ENCODE measurements at regions not wholly inside any gene's neighbourhood (a gene's known extent, or its start where the extent isn't known, plus 50 kb on each side); places are given as distances from the start of the nearest gene placed in this dataset.
"Not testable (repeated sequence)": the region's sequence is repeated elsewhere in the genome, so short reads cannot be mapped to it uniquely, and the experiment has no call there.

DNA sequence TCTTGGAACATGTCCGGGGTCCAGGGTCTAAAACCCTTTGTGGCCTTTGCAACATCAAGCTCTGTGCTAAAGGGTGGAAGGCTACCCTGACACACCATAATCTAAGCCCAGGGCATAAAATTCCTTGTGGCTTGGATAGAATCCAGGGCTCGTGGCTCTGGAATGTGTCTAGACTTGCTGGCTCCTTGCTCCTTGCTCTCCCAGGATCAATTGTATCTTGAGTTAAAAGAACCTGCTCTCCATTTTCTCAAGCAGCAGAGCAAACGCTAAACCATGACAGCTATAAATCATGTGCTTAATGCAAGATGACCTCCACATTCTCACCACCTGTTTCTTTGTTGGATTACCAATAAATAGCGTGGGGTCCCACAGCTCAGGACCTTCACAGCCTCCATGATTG is 1140.9 kb upstream of the TMPRSS15 start:
- DNase-seq: not testable (repeated sequence)

GRCh38 chr21:19547951-19548840 is 1144.6 kb upstream of the TMPRSS15 start:
- DNase-seq: no peak

DNA sequence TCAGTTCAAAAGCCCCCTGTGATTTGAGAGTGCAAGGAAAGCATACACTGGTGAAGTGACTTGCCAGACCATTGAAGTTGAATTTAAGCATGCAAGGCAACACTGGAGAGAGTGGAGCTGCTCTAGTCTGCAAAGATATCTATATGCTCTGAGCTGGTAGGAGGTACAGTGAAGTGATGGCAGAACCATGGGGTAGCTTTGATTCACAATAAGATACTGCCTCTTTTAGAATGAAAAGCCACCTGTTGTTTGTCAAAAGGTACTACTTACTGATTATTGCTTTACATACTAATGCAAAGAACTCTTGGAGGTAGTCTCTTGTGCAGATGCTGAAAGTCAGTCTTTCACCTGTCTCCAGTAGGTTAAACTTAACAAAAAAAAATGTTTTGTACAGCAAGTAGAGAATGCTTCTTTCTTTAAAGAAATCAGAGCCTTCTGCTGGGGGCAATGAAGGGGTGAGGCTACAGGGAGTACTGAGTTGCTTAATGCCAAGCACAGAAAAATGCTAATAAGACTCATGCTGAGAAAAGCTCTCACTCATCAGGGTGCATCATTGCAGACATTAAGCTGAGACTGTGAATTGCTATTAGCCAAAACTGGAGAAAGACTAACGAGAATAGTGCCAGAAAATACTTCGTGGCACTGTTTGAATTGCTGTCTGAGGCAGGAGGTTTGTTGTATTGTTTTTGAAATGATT is 1150.5 kb upstream of the TMPRSS15 start:
- DNase-seq: no peak

DNA sequence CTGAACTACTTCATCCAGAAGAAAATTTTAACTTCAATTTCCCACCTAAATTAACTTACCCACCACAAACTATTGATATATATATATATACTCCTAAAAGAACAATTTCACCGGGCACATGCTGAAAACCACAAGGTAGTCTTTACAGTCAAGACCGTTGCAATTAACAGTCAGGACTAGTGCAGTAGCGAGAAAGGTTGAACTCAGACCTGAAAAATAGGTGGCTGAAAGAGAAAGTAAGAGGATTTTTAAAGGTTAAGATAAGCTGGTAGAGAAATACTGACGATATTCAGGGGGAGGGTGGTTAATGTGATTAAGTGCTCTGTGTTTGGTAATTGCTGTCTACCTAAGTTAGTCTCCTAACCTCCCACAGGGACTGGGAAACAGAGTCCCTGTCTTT is 1153.5 kb upstream of the TMPRSS15 start:
- no peak for DNase-seq

- DNase-seq: no peak
Measured at GRCh38 chr21:19557488-19557887, 1153.9 kb upstream of the TMPRSS15 start.

- DNase-seq: no peak
Measured at GRCh38 chr21:19565587-19565986, 1162.0 kb upstream of the TMPRSS15 start.

DNA sequence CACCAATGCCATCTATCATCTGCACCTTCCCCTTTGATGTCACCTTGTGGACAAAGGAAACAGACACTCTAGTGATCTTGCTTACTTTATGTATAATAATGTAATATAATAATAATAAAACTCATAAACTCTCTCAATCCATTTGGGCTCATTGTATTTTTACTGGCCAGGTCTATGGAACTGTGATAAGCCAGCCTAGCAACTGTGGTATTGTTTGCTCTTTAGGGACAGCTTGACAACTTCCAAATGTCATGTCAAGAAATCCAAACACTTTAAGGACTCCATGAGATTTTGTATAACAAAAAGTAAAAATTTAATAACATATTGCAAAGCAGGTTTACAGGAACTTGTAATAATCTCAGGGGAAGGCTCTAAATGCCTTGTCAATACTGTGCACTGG is 1163.4 kb upstream of the TMPRSS15 start:
- no peak for DNase-seq

GRCh38 chr21:19577381-19577780 is 1173.8 kb upstream of the TMPRSS15 start:
- no peak for DNase-seq

DNA sequence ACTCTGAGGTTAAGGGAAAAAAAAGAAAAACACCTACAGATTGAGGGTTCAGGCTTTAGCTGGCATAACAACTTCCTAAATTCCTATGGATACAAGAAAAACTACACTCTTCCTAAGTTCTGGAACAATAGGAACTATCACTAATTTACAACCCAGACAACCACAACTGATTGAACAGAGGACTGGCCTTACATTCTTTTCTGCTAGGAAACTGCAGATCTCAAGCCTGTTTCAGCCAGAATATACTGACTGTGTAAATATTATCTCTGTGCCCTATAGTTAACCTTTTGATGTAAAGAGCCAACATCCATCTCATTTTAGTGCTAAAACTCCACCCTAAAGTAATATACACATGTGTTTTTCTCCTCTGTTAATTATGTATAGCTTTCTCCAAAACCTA is 1186.5 kb upstream of the TMPRSS15 start:
- no peak for DNase-seq

DNA sequence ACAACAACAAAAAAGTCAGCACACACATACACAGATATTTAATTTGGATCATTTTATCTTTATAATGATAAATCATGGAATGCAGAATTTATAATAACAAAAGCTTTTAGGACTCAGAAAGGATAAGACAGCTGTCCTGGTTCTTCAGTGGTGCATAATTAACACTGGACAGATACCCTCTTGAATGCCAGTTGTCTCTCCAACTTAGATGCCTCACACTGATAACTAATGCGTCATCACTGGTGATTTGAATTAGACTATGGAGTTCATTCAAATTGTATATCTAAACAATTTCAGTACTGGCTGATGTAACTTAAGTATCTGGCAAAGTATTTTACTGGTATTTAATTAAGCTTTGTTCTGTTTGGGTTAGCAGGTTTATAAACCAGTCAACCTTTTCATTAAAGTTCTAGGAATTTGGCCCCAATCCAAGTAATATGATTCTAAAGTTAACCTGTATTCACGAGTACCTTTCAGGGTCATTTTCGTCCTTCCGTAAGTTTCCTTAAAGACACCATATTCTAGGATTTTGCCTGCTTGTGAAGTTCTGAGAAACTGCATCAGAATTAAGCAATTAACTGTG is 1199.5 kb upstream of the TMPRSS15 start:
- no peak for DNase-seq

- no peak for DNase-seq
Measured at GRCh38 chr21:19608101-19608621, 1204.6 kb upstream of the TMPRSS15 start.

- DNase-seq: no peak
Measured at GRCh38 chr21:19609611-19610010, 1206.0 kb upstream of the TMPRSS15 start.

DNA sequence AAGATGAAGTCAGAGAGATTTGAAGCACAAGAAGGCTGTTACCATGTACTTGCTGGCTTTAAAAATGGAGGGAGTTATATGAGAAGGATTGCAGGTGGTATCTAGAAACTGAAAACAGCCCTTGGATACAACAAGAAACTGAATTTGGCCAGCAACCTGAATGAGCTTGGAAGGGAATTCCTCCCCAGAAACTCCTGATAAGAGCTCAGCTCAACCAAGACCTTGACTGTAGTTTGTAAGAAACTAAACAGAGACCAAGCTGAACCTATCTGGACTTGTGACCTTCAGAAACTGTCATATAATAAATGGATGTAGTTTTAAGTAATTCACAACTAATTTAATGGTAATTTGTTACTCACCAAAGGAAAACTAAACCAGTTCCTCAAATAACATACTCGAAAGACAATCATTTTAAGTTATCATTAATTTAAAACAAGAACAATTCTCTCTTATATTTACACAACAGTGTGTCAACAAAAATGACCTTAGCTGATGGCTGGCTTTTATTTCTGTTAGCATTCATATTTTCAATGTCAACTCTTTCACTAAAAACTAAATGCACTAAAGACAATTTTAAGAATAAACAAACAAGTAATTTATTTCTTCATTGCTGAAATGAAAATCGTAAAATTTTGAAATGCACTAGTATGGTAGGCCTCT is 1218.4 kb upstream of the TMPRSS15 start:
- DNase-seq: no peak

- DNase-seq: no peak
Measured at GRCh38 chr21:19640964-19641363, 1237.4 kb upstream of the TMPRSS15 start.

DNA sequence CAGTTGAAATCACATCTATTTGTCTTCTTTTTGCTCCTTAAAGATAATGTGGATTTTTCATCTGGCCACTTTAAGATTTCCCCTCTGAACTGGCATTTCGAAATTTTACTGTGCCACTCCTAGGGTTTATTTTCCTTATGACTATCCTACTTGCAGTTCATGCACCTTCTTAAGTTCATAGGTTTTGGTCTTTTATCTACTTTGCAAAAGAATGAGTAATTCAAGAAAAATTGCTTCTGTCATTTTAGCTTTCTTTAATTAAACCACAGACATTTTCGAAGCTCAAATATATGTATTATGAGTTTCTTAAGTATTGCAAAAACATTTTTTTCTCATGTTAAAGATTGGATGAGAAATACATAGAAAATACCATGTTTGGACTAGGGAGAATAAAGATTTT is 1244.8 kb upstream of the TMPRSS15 start:
- DNase-seq: no peak

DNA sequence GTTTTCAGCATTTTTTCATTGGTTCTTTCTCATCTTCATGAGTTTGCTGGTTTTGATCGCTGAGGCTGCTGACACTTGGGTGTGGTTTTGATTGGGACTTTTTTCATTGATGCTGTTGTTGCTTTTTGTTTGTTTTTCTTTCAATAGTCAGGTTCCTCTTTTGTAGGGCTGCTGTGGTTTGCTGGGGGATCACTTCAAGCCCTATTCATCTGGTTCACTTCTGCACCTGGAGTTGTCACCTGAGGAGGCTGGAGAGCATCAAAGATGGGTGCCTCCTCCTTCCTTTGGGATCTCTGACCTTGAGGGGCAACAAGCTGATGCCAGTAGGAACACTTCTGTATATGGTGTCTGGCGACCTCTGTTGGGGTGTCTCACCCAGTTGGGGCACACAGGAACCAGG is 1279.9 kb upstream of the TMPRSS15 start:
- no peak for DNase-seq

DNA sequence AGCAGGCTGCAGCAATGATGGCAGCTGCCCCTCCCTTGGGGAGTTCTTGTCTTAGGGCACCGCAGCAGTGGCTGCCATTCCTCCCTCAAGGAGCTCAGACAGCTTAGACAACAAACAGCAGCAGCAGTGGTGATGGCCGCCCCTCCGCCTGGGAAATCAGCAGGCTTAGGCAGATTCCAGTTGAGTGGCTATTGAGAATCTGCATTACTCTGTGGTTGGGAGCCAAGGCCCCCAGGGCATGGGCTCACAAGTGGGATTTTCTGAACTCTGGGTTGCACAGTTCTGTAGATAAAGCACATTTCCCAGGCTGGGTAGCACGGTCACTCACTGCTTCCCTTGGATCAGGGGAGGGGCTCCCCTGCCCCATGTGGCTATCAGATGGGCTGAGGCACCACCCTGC is 1280.7 kb upstream of the TMPRSS15 start:
- no peak for DNase-seq

GRCh38 chr21:19692231-19692630 is 1288.6 kb upstream of the TMPRSS15 start:
- DNase-seq: no peak

DNA sequence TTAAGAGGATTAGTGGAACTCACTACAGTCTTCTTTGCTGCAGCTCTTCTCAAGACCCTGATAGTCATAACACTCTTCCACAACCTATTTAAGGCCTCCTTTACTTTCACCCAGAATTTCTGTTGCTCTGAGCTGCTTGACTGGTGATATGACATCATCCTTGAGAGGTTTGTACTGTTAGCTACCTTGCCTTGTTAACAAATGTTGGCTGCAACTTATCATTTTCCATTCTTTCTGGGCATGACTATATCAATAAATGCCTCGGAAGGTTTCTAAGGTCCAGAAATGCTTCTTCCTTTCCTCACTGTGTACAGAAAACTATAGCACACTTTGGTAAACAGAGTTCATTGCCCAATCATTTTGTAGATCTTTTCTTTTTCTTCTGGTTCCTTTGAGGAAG is 1292.2 kb upstream of the TMPRSS15 start:
- no peak for DNase-seq

GRCh38 chr21:19700476-19700875 is 1296.9 kb upstream of the TMPRSS15 start:
- DNase-seq: no peak

- DNase-seq: no peak
Measured at GRCh38 chr21:19702726-19703125, 1295.5 kb upstream of the NCAM2 start.

GRCh38 chr21:19704832-19705231 is 1293.4 kb upstream of the NCAM2 start:
- no peak for DNase-seq

DNA sequence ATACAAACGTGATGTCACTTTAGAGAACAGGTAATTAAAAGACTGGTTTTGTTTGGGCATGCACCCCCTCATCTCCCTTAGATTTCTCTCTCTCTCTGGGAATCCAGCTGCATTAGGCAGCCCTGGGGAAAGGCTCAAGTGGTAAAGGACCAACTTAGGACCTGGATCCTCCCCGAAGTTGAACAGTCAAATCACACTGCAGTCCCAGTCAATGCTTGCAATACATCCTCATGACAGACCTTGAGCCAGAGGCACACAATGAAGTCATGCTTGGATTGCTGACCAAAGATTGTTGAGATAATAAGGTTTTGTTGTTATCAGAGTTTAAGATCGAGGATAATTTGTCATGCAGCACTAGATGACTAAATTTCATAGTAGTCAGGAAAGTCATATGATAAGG is 1285.8 kb upstream of the NCAM2 start:
- no peak for DNase-seq

Data from activated T-cell treated with anti-CD3 and anti-CD28 coated beads, Interleukin-2, amount 50 U/mL, for 48 hours (primary cell).